Tibial nerve (tissue), 4 donors: ENCODE measurements at regions not wholly inside any gene's neighbourhood (a gene's known extent, or its start where the extent isn't known, plus 50 kb on each side); places are given as distances from the start of the nearest gene placed in this dataset.

Experiments
- DNase-seq, 2 donors: peaks; one replicate each; pipeline ENCODE4 v3.0.0-alpha.2; 2019; ENCODE audit warnings: low spot score in 2 of 2
- H3K27ac ChIP-seq, 4 donors: fragments of 200-600 bp; sonication (generic) in 3 of 4; one replicate each; pipeline ENCODE4 v1.5.1; 2017 to 2019; ENCODE audit warnings: mild to moderate bottlenecking in 1 of 4
- H3K27me3 ChIP-seq, 2 donors: fragments of 200-600 bp; sonication (generic) in 1 of 2; one replicate each; pipeline versions ENCODE4 v1.5.1 to v1.6.0; 2017 to 2019
- H3K36me3 ChIP-seq, 3 donors: fragments of 200-600 bp; sonication (generic); one replicate each; pipeline ENCODE4 v1.5.1; 2018 to 2019
- H3K4me1 ChIP-seq, 4 donors: fragments of 200-600 bp; sonication (generic) in 3 of 4; one replicate each; pipeline ENCODE4 v1.5.1; 2017 to 2019
- H3K4me3 ChIP-seq, 4 donors: fragments of 200-600 bp; sonication (generic) in 3 of 4; one replicate each; pipeline ENCODE4 v1.5.1; 2017 to 2019; ENCODE audit warnings: mild to moderate bottlenecking in 1 of 4, moderate library complexity in 1 of 4
- H3K9me3 ChIP-seq, 4 donors: fragments of 200-600 bp; sonication (generic) in 3 of 4; one replicate each; pipeline ENCODE4 v1.5.1; 2017 to 2019
- EP300 ChIP-seq, 2 donors: sonication (generic); formaldehyde crosslinking; IDR thresholded peaks; one replicate each; pipeline ENCODE4 v1.6.1; 2017; ENCODE audit warnings: antibody characterized with exemption in 2 of 2, mild to moderate bottlenecking in 1 of 2
- POLR2A ChIP-seq, 2 donors: fragments of 450-650 bp; IDR thresholded peaks; one replicate each; pipeline ENCODE4 v1.6.1; 2017; ENCODE audit warnings: antibody characterized with exemption in 2 of 2, mild to moderate bottlenecking in 2 of 2, moderate library complexity in 2 of 2
- WGBS, 2 donors: methylation state at CpG; one replicate each; pipeline ENCODE4 v1.1.5; 2018; 5-methylcytosine and 5-hydroxymethylcytosine counted together
- TF ChIP-seq, protein P1 (sequence below), 5 experiments: fragments of 200-600 bp in 3 of 5; fragments of 450-650 bp in 2 of 5; sonication (generic) in 3 of 5; IDR thresholded peaks; one replicate each; pipeline ENCODE4 v1.5.1; 2016 to 2019; ENCODE audit warnings: antibody characterized with exemption in 5 of 5, mild to moderate bottlenecking in 3 of 5, moderate library complexity in 2 of 5

- WGBS, 2 donors = 52% methylated on average over 1 of the region's 1 CpG
- no peak for DNase-seq
- Histone ChIP-seq H3K9me3 (no peaks in the 10 kb centered on the region), H3K27me3 (no peaks in the 10 kb centered on the region), H3K36me3 (no peaks in the 10 kb centered on the region), H3K27ac (no peak overlapping the region), H3K4me3 (no peak overlapping the region), H3K4me1 (peaks cover 0 to 5% (median 0%) of the 10 kb centered on the region in 4 donors)
- TF ChIP-seq EP300 (IDR thresholded peaks at IDR 0.05) (no peak), POLR2A (IDR thresholded peaks at IDR 0.05) (no peak)
These were observed 278.1 kb upstream of the PLSCR5 start for GRCh38 chr3:146883288-146883687.

DNA sequence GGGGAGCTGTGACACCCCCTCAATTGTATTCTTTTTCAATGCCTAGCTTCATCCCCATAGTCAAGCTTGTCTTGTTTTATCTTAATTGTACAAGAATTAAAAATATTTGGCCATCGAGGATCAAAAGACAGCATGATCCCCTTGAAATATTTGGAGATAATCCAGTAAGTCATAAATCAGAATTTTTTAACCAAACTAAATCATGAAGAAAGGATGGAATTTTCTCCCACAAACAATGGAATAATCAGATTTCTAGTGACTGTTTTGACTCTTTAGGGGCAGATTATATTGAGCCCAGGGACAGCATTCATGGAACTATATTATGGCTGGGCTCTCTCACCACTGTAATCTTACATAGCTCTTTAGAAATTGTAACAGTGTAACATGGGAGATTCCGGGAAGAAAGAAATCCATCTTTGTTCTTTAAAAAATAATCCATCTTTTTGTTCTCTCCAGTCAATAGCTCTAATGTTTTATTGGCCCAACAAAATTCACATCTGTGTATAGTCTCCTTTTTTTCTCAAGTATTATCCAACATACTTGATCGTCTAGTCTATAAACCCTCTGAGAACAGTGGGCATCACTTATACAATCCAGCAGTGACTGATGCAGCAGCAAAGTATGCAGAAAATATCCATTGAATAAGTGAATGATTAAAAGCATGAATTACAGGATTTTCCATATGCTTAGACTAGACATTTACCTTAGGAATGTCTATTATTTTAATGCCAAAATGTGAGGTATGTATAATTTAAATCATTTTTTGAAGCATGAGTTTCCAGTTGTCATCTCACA is 277.0 kb upstream of the PLSCR5 start:
- Histone ChIP-seq H3K4me1 (peaks cover 0 to 5% (median 0%) of the 10 kb centered on the region in 4 donors), H3K4me3 (no peak overlapping the region), H3K36me3 (no peaks in the 10 kb centered on the region), H3K27me3 (no peaks in the 10 kb centered on the region), H3K27ac (no peak overlapping the region), H3K9me3 (no peaks in the 10 kb centered on the region)
- TF ChIP-seq, protein P1, sequence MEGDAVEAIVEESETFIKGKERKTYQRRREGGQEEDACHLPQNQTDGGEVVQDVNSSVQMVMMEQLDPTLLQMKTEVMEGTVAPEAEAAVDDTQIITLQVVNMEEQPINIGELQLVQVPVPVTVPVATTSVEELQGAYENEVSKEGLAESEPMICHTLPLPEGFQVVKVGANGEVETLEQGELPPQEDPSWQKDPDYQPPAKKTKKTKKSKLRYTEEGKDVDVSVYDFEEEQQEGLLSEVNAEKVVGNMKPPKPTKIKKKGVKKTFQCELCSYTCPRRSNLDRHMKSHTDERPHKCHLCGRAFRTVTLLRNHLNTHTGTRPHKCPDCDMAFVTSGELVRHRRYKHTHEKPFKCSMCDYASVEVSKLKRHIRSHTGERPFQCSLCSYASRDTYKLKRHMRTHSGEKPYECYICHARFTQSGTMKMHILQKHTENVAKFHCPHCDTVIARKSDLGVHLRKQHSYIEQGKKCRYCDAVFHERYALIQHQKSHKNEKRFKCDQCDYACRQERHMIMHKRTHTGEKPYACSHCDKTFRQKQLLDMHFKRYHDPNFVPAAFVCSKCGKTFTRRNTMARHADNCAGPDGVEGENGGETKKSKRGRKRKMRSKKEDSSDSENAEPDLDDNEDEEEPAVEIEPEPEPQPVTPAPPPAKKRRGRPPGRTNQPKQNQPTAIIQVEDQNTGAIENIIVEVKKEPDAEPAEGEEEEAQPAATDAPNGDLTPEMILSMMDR (IDR thresholded peaks at IDR 0.05) = no peak
- TF ChIP-seq EP300 (IDR thresholded peaks at IDR 0.05) (no peak), POLR2A (IDR thresholded peaks at IDR 0.05) (no peak)
- WGBS, 2 donors = 31 to 42% methylated on average over 3 of the region's 3 CpGs
- no peak for DNase-seq

DNA sequence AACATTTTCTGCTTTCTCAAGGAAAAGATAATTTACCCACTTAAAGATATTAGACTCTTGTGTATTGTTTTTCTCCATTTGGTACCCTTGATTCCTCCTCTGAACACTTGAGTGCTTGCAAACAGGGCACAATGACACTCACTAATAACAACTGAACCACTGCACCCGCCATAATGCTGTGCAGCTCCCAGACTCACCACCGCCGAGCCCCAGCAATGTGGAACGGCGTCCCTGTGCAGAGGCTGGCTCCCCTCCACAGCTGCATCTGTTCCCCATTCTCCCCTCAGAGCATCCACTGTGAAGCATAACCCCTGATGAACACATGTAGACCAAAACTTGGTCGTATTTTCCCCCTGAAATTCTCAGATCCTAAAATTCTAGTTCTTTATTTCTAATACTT is 276.2 kb upstream of the PLSCR5 start:
- H3K4me3 ChIP-seq = no peak overlapping the region
- no peak overlapping the region for H3K27ac ChIP-seq
- H3K27me3 ChIP-seq = no peaks in the 10 kb centered on the region
- no peak for DNase-seq
- H3K36me3 ChIP-seq = no peaks in the 10 kb centered on the region
- WGBS, 2 donors = 57 to 63% methylated on average over 6 of the region's 6 CpGs
- no peaks in the 10 kb centered on the region for H3K9me3 ChIP-seq
- H3K4me1 ChIP-seq = peaks cover 0 to 5% (median 0%) of the 10 kb centered on the region in 4 donors
- TF ChIP-seq, protein P1 (IDR thresholded peaks at IDR 0.05) = no peak
- no peak for TF ChIP-seq POLR2A (IDR thresholded peaks at IDR 0.05)
- no peak for TF ChIP-seq EP300 (IDR thresholded peaks at IDR 0.05)

DNA sequence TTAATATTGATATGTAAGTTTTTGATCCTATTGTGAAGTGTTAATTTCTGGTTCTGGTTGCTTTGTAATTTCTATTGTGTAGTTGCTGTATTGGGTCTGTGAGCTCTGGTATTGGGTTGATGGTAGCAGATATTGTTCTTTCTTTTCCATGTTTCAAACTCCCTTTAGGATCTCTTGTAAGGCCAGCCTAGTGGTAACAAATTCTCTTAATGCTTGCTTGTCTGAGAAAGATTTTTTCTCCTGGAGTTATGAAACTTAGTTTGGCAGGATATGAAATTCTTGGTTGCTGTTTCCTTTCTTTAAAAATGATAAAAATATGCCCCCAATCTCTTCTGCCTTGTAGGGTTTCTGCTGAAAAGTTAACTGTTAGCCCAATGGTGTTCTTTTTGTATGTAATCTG is 268.6 kb upstream of the PLSCR5 start:
- H3K36me3 ChIP-seq = no peaks in the 10 kb centered on the region
- no peaks in the 10 kb centered on the region for H3K4me1 ChIP-seq
- no peak overlapping the region for H3K27ac ChIP-seq
- TF ChIP-seq EP300 (IDR thresholded peaks at IDR 0.05) (no peak), POLR2A (IDR thresholded peaks at IDR 0.05) (no peak)
- TF ChIP-seq, protein P1 (IDR thresholded peaks at IDR 0.05) = no peak
- H3K9me3 ChIP-seq = peaks cover 0 to 24% (median 3%) of the 10 kb centered on the region in 4 donors
- no peak overlapping the region for H3K4me3 ChIP-seq
- no peaks in the 10 kb centered on the region for H3K27me3 ChIP-seq
- DNase-seq = no peak

DNA sequence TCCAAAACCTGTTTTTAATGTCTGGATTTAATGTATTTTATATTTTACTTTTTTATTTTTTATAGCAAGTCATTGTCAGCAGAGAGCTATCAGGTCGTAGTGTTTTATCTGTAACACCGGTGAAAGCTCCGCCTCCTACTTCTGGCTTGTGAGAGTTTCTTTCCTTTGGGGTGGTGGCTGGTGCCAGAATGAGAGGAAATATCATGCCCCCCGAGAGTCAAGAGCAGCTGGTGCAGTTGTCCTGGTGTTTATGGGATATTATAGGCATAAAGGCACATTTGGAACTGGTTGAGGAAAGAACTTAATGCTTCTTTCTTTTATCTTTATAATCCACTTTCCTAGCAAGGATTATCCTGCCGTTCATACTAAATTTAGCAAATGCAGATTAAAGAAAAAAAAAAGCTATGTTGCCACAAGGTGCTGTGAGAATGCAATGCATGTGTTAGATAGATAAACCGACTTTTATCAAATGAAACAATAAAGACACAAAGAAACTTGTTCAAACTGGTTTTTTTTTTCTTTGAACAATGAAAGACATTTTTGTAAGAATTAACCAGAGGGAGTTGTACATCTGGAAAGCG is 260.1 kb upstream of the PLSCR5 start:
- WGBS, 2 donors = 27 to 35% methylated on average over 7 of the region's 7 CpGs
- DNase-seq = no peak
- Histone ChIP-seq H3K9me3 (no peaks in the 10 kb centered on the region), H3K4me1 (no peaks in the 10 kb centered on the region), H3K36me3 (no peaks in the 10 kb centered on the region), H3K4me3 (no peak overlapping the region), H3K27ac (no peak overlapping the region), H3K27me3 (no peaks in the 10 kb centered on the region)
- no peak for TF ChIP-seq POLR2A (IDR thresholded peaks at IDR 0.05)
- no peak for TF ChIP-seq EP300 (IDR thresholded peaks at IDR 0.05)
- TF ChIP-seq, protein P1 (IDR thresholded peaks at IDR 0.05) = no peak
